IPS-18a (cell line): ENCODE measurements at regions not wholly inside any gene's neighbourhood (a gene's known extent, or its start where the extent isn't known, plus 50 kb on each side); places are given as distances from the start of the nearest gene placed in this dataset.
"Not testable (repeated sequence)": the region's sequence is repeated elsewhere in the genome, so short reads cannot be mapped to it uniquely, and the experiment has no call there.

Experiments used
- H3K27ac ChIP-seq: one replicate; pipeline ENCODE4 v1.5.1; 2013; ENCODE audit warnings: low read length
- H3K27me3 ChIP-seq: one replicate; pipeline ENCODE4 v1.6.1; 2013; ENCODE audit warnings: mild to moderate bottlenecking, low read length; ENCODE audit not compliant: control insufficient read depth, insufficient read depth
- H3K36me3 ChIP-seq: one replicate; pipeline ENCODE4 v1.6.1; 2013; ENCODE audit warnings: low read depth, low read length; ENCODE audit not compliant: control insufficient read depth
- H3K4me1 ChIP-seq: one replicate; pipeline ENCODE4 v1.6.1; 2013; ENCODE audit warnings: low read depth, low read length; ENCODE audit not compliant: control insufficient read depth
- H3K4me3 ChIP-seq: one replicate; pipeline ENCODE4 v1.5.1; 2013; ENCODE audit warnings: low read length
- H3K9ac ChIP-seq: one replicate; pipeline ENCODE4 v1.6.1; 2013; ENCODE audit warnings: mild to moderate bottlenecking, low read length, moderate library complexity
- H3K9me3 ChIP-seq: one replicate; pipeline ENCODE4 v1.6.1; 2013; ENCODE audit warnings: low read depth, low read length; ENCODE audit not compliant: control insufficient read depth

- H3K4me1 ChIP-seq = peaks cover 5% of the 10 kb centered on the region
These were observed 261.2 kb upstream of the PIK3R1 start for GRCh38 chr5:67954351-67954750.

GRCh38 chr5:67942421-67942820 lies 273.1 kb upstream of the PIK3R1 start:
- no peaks in the 10 kb centered on the region for H3K36me3 ChIP-seq
- no peaks in the 10 kb centered on the region for H3K27me3 ChIP-seq
- H3K9ac ChIP-seq = no peak overlapping the region
- no peaks in the 10 kb centered on the region for H3K4me1 ChIP-seq
- H3K4me3 ChIP-seq = no peak overlapping the region
- H3K9me3 ChIP-seq = no peaks in the 10 kb centered on the region
- no peak overlapping the region for H3K27ac ChIP-seq

More at GRCh38 chr5:67954351-67954750, 261.2 kb upstream of the PIK3R1 start:
- no peaks in the 10 kb centered on the region for H3K36me3 ChIP-seq
- H3K27me3 ChIP-seq = no peaks in the 10 kb centered on the region
- no peak overlapping the region for H3K9ac ChIP-seq
- no peak overlapping the region for H3K27ac ChIP-seq
- H3K9me3 ChIP-seq = no peaks in the 10 kb centered on the region
- no peak overlapping the region for H3K4me3 ChIP-seq

GRCh38 chr5:67941614-67942401 lies 273.7 kb upstream of the PIK3R1 start:
- no peak overlapping the region for H3K4me3 ChIP-seq
- H3K27me3 ChIP-seq = no peaks in the 10 kb centered on the region
- no peaks in the 10 kb centered on the region for H3K36me3 ChIP-seq
- H3K9me3 ChIP-seq = no peaks in the 10 kb centered on the region
- H3K27ac ChIP-seq = no peak overlapping the region
- H3K9ac ChIP-seq = no peak overlapping the region
- H3K4me1 ChIP-seq = no peaks in the 10 kb centered on the region

GRCh38 chr5:67935908-67936566 lies 279.5 kb upstream of the PIK3R1 start:
- H3K36me3 ChIP-seq = no peaks in the 10 kb centered on the region
- H3K9ac ChIP-seq = no peak overlapping the region
- no peak overlapping the region for H3K27ac ChIP-seq
- H3K27me3 ChIP-seq = no peaks in the 10 kb centered on the region
- no peak overlapping the region for H3K4me3 ChIP-seq
- no peaks in the 10 kb centered on the region for H3K9me3 ChIP-seq
- H3K4me1 ChIP-seq = no peaks in the 10 kb centered on the region

GRCh38 chr5:67934976-67935375 lies 280.6 kb upstream of the PIK3R1 start:
- no peak overlapping the region for H3K27ac ChIP-seq
- H3K9me3 ChIP-seq = no peaks in the 10 kb centered on the region
- H3K4me1 ChIP-seq = no peaks in the 10 kb centered on the region
- H3K27me3 ChIP-seq = no peaks in the 10 kb centered on the region
- no peaks in the 10 kb centered on the region for H3K36me3 ChIP-seq
- no peak overlapping the region for H3K9ac ChIP-seq
- no peak overlapping the region for H3K4me3 ChIP-seq

GRCh38 chr5:67925511-67925910 lies 290.0 kb upstream of the PIK3R1 start:
- H3K4me1 ChIP-seq = no peaks in the 10 kb centered on the region
- H3K9ac ChIP-seq = no peak overlapping the region
- H3K9me3 ChIP-seq = no peaks in the 10 kb centered on the region
- H3K27me3 ChIP-seq = no peaks in the 10 kb centered on the region
- H3K36me3 ChIP-seq = no peaks in the 10 kb centered on the region
- no peak overlapping the region for H3K4me3 ChIP-seq
- H3K27ac ChIP-seq = no peak overlapping the region

- Histone ChIP-seq H3K9me3 (no peaks in the 10 kb centered on the region), H3K9ac (no peak overlapping the region), H3K4me1 (no peaks in the 10 kb centered on the region), H3K36me3 (no peaks in the 10 kb centered on the region), H3K27ac (no peak overlapping the region), H3K27me3 (no peaks in the 10 kb centered on the region), H3K4me3 (no peak overlapping the region)
These were observed 294.5 kb upstream of the PIK3R1 start for GRCh38 chr5:67921004-67921601.

- not testable (repeated sequence) for H3K4me3 ChIP-seq, H3K27me3 ChIP-seq, H3K4me1 ChIP-seq, H3K9me3 ChIP-seq, H3K27ac ChIP-seq, H3K9ac ChIP-seq, H3K36me3 ChIP-seq
These were observed 296.0 kb upstream of the PIK3R1 start for GRCh38 chr5:67919532-67919931.

DNA sequence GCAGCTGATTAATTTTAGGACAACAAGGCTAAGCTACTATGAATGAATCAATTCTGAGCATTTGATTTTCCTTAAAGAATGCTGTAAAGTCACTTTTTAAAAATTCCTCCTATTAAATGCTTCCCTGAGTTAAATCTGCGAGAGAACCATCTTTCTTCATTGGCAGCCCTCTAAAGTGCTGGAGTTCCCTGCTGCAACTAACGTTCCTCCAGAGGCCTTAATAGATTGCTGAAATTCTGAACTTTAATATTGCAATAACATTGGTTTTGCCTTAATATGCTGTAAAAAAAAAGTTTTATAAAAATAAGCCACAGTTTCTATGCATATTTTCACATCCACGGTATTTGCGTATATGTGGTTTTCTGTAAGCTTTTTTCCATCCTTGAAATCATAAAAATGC lies 298.0 kb upstream of the PIK3R1 start:
- Histone ChIP-seq H3K36me3 (no peaks in the 10 kb centered on the region), H3K4me3 (no peak overlapping the region), H3K27ac (no peak overlapping the region), H3K27me3 (no peaks in the 10 kb centered on the region), H3K4me1 (peaks cover 3% of the 10 kb centered on the region), H3K9me3 (no peaks in the 10 kb centered on the region), H3K9ac (no peak overlapping the region)

DNA sequence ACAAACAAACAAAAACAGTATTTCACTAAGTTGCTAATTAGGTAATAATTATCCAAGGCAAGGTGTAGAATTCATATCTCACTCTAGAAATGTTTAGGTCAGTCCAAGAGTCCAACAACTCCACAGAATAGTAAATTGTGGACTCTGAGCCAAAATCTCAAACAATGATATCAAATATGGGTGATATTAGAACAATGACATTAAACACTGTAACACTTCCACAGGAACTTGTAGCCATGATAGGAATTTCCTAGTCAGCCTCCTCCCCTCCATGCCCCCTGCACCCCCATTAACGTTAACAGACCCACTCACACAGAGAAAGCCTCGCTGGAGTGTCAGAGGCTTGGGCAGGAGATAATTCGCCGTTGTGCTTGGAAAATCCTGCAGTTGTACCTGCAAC lies 305.0 kb upstream of the PIK3R1 start:
- no peaks in the 10 kb centered on the region for H3K27me3 ChIP-seq
- no peak overlapping the region for H3K9ac ChIP-seq
- no peaks in the 10 kb centered on the region for H3K9me3 ChIP-seq
- no peak overlapping the region for H3K27ac ChIP-seq
- no peak overlapping the region for H3K4me3 ChIP-seq
- H3K36me3 ChIP-seq = no peaks in the 10 kb centered on the region
- H3K4me1 ChIP-seq = peaks cover 6% of the 10 kb centered on the region

DNA sequence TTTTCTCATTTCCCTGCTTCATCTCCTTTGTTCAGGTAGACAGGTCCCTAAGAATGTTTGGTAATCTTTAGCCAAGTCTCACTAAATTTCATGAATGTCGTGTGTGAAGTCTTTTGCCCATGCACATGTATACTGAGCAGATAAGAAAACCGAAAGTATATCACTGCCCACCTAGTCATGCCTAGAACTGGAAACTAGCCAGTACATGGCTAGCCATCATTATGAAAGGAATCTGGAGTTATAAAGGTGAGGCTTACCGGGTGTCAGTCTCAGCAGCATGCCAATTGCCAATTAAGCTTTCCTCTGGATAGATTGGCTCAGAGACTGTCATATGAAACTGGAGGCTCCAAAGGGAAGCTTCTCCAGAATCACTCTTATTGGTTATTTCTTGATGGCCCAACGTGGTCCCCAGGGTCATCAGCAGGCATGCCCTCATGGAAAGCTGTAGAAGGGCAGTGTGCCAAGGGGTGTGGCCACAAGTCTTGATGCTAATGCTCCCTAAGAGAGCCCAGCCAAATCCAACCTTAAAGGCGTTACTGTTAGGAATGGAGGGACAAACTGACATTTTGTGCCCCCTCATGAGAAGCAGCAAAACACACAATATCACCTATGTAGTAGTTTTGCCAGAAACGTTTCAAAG lies 307.3 kb upstream of the PIK3R1 start:
- H3K27me3 ChIP-seq = no peaks in the 10 kb centered on the region
- H3K4me3 ChIP-seq = no peak overlapping the region
- H3K9ac ChIP-seq = no peak overlapping the region
- H3K9me3 ChIP-seq = no peaks in the 10 kb centered on the region
- H3K27ac ChIP-seq = no peak overlapping the region
- H3K4me1 ChIP-seq = peaks cover 6% of the 10 kb centered on the region
- no peaks in the 10 kb centered on the region for H3K36me3 ChIP-seq
